Fibroblast of villous mesenchyme (primary cell): ENCODE measurements at regions not wholly inside any gene's neighbourhood (a gene's known extent, or its start where the extent isn't known, plus 50 kb on each side); places are given as distances from the start of the nearest gene placed in this dataset.
A peak's percentile ranks its signal among the peaks of the same experiment; 100 is the strongest.

Source experiments
- DNase-seq: peaks from one replicate; pipeline ENCODE4 v3.0.0-alpha.2; 2010; ENCODE audit warnings: low read depth
- H3K4me3 ChIP-seq: 2 replicates; pipeline ENCODE4 v1.5.1; 2011; ENCODE audit warnings: low read depth, mild to moderate bottlenecking, low read length
- TF ChIP-seq, protein P1 (sequence below): IDR thresholded peaks from 2 replicates; pipeline ENCODE4 v1.5.1; 2012; ENCODE audit warnings: low read depth, mild to moderate bottlenecking, low read length; ENCODE audit not compliant: insufficient read depth

- no peak overlapping the region for H3K4me3 ChIP-seq
- TF ChIP-seq, protein P1, sequence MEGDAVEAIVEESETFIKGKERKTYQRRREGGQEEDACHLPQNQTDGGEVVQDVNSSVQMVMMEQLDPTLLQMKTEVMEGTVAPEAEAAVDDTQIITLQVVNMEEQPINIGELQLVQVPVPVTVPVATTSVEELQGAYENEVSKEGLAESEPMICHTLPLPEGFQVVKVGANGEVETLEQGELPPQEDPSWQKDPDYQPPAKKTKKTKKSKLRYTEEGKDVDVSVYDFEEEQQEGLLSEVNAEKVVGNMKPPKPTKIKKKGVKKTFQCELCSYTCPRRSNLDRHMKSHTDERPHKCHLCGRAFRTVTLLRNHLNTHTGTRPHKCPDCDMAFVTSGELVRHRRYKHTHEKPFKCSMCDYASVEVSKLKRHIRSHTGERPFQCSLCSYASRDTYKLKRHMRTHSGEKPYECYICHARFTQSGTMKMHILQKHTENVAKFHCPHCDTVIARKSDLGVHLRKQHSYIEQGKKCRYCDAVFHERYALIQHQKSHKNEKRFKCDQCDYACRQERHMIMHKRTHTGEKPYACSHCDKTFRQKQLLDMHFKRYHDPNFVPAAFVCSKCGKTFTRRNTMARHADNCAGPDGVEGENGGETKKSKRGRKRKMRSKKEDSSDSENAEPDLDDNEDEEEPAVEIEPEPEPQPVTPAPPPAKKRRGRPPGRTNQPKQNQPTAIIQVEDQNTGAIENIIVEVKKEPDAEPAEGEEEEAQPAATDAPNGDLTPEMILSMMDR = no peak
- DNase-seq = peak; percentile 1
Measured at GRCh38 chr18:42583283-42583731, 532.2 kb downstream of the RIT2 start.

- TF ChIP-seq, protein P1 = no peak
- no peak for DNase-seq
- no peak overlapping the region for H3K4me3 ChIP-seq
Measured at GRCh38 chr18:42586601-42587000, 528.9 kb downstream of the RIT2 start.

DNA sequence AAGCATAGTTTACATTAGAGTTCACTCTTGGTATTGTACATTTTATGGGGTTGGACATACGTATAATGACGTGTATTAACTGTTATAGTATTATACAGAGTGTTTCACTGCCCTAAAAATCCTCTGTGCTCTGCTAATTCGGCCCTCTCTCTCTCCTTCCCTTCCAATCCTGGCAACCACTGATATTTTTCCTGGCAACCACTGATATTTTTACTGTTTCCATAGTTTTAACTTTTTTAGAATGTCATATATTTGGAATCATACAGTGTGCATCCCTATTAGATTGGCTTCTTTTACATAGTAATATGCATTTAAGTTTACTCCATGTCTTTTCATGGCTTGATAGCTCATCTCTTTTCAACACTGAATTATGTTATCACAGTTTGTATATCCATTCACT lies 526.7 kb downstream of the RIT2 start:
- TF ChIP-seq, protein P1 = no peak
- DNase-seq = no peak

DNA sequence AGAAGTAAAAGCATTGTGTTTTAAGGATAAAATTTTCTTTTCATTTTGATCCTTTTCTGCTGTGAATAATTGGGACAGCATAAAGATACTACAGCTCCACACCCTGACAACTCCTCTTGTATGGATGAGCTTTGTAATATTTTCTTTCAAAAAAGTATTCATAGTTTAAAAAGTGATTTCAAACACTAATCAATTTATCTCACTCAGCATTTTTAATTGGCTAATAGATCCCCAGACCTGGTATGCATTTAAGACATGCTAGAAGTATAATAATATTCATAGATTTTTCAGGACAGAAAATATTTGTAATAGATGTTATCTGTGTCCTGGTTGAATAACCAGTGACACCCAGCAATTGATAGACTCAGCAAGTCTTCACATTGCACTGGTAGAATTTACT lies 510.7 kb downstream of the RIT2 start:
- TF ChIP-seq, protein P1 = no peak
- H3K4me3 ChIP-seq = no peak overlapping the region
- DNase-seq = no peak

More for the DNA sequence above, 526.7 kb downstream of the RIT2 start:
- H3K4me3 ChIP-seq = no peak overlapping the region

- TF ChIP-seq, protein P1 = no peak
- DNase-seq = no peak
- no peak overlapping the region for H3K4me3 ChIP-seq
Measured at GRCh38 chr18:42606886-42607495, 508.5 kb downstream of the RIT2 start.

DNA sequence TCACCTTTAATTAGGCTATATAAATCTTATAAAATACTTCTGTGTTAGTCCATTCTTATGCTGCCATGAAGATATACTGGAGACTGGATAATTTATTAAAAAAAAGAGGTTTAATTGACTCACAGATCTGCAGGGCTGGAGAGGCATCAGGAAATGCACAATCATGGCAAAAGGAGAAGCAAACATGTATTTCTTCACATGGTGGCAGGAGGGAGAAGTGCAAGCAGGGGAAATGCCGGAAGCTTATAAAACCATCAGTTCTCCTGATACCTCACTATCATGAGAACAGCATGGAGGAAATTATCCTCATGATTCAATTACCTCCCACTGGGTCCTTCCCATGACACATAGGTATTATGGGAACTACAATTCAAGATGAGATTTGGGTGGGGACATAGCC lies 504.4 kb downstream of the RIT2 start:
- TF ChIP-seq, protein P1 = no peak
- no peak overlapping the region for H3K4me3 ChIP-seq
- DNase-seq = no peak

DNA sequence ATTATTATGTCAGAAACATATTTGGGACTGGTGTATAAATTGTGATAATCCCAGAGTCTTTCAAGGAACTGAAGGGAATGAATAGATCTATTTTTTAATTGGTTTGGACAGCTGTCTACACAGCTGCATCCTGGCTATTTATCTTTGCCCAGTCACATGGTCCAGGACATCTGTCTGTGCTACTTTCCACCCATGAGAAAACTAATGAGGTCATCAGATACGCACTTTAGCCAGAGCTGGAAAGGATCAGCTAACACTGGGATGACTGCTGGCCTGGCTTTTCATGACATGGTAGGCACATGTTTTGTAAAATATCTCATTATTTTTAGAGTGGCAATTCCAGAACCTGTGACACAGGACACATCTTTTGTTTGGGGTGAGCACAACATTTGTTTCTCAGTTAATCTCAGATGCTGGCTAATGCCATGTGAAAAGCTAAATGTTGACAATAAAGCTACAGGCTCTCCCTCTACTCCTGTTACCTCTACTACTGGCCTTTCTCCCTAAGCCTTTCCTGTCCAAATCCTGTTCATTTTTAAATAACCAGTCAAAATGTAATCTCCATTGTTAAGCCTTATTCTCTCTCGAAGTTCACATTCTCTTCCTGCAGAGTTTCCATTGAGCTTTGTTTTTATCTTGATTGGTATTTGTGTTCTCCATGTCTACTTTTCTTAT lies 500.7 kb downstream of the RIT2 start:
- H3K4me3 ChIP-seq = no peak overlapping the region
- TF ChIP-seq, protein P1 = no peak
- peak; percentile 1 for DNase-seq
